Activated CD4-positive, alpha-beta T cell treated with anti-CD3 and anti-CD28 coated beads, Interleukin-2, amount 10 ng/mL, durations not matched to agents 24 days and 14 days (primary cell): ENCODE measurements at regions not wholly inside any gene's neighbourhood (a gene's known extent, or its start where the extent isn't known, plus 50 kb on each side); places are given as distances from the start of the nearest gene placed in this dataset.

ENCODE experiments used
- DNase-seq: peaks from one replicate; pipeline ENCODE4 v3.0.0; 2022
- H3K27ac Mint-ChIP-seq: one replicate; pipeline ENCODE4 v1.8.0; 2022; ENCODE audit warnings: mild to moderate bottlenecking, mixed read lengths
- H3K27me3 Mint-ChIP-seq: one replicate; pipeline ENCODE4 v1.8.0; 2022; ENCODE audit warnings: mixed read lengths
- H3K36me3 Mint-ChIP-seq: one replicate; pipeline ENCODE4 v1.8.0; 2022; ENCODE audit warnings: low read depth, mild to moderate bottlenecking, mixed read lengths
- H3K4me1 Mint-ChIP-seq: one replicate; pipeline ENCODE4 v1.8.0; 2021; ENCODE audit warnings: mixed read lengths
- H3K4me3 Mint-ChIP-seq: one replicate; pipeline ENCODE4 v1.8.0; 2022; ENCODE audit warnings: mild to moderate bottlenecking, moderate library complexity, mixed read lengths
- H3K9me3 Mint-ChIP-seq: one replicate; pipeline ENCODE4 v1.8.0; 2021; ENCODE audit warnings: mixed read lengths
- intact Hi-C: fragments of 100-400 bp; cut with micrococcal nuclease; formaldehyde crosslinking; loops from one replicate; pipeline ENCODE4 v1.15.1; 2023

- no peak for DNase-seq
Observed at GRCh38 chr19:46951171-46951986, 68.3 kb upstream of the NPAS1 start.

GRCh38 chr19:46952874-46953273, 66.8 kb upstream of the NPAS1 start:
- H3K4me3 Mint-ChIP-seq, result peak overlapping the region; percentile 56
- H3K27ac Mint-ChIP-seq, result peak overlapping the region; percentile 94
- no peak for DNase-seq

More at GRCh38 chr19:46951171-46951986, 68.3 kb upstream of the NPAS1 start:
- peaks cover 3% of the 10 kb centered on the region for H3K9me3 Mint-ChIP-seq
- H3K27me3 Mint-ChIP-seq, result no peaks in the 10 kb centered on the region
- H3K27ac Mint-ChIP-seq, result peak overlapping the region; percentile 43
- no peak overlapping the region for H3K4me3 Mint-ChIP-seq
- peaks cover 34% of the 10 kb centered on the region for H3K36me3 Mint-ChIP-seq
- intact Hi-C loops, result loop anchor here (2.0 to 10.0 kb wide), 3 partner anchors 15 to 233 kb away; partner anchors contain the start of gene SLC1A5
- H3K4me1 Mint-ChIP-seq, result peaks cover 58% of the 10 kb centered on the region

DNA sequence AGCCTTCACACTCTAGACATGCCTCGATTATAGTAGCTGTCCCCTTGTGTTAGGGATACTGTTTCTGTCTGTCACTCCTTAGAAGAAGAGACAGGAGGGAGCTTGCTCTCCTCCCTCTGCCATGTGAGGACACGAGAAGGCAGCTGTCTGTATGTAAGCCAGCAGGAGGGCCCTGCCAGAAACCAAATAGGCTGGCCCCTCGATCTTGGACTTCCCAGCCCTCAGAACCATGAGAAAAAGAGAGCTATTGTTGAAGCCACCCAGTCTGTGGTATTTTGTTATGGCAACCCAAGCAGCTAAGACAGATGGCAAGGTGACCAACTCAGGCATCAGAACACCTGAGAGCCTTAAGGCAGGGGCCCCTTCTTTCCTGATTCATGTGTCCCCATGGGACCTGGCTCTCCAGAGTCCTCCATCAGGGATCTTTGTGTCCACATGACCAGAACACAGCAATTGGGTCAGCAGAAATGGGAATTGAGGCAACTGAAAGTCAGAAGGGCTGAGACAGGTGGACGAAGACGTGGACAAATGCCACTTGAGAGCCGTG, 65.6 kb upstream of the NPAS1 start:
- Mint-ChIP-seq H3K9me3 (peaks cover 3% of the 10 kb centered on the region), H3K4me3 (peak overlapping the region; percentile 81), H3K27ac (peak overlapping the region; percentile 94), H3K4me1 (peaks cover 68% of the 10 kb centered on the region), H3K36me3 (peaks cover 33% of the 10 kb centered on the region), H3K27me3 (no peaks in the 10 kb centered on the region)
- no peak for DNase-seq
- intact Hi-C loops, result loop anchor here (2.0 to 10.0 kb wide), 3 partner anchors 93 to 231 kb away; partner anchors contain the start of genes ARHGAP35 and SLC1A5

More at GRCh38 chr19:46952874-46953273, 66.8 kb upstream of the NPAS1 start:
- peaks cover 36% of the 10 kb centered on the region for H3K36me3 Mint-ChIP-seq
- peaks cover 3% of the 10 kb centered on the region for H3K9me3 Mint-ChIP-seq
- H3K27me3 Mint-ChIP-seq, result no peaks in the 10 kb centered on the region
- intact Hi-C loops, result loop anchor here (10.0 kb wide), 2 partner anchors 168 to 232 kb away; partner anchors contain the start of gene SLC1A5
- H3K4me1 Mint-ChIP-seq, result peaks cover 64% of the 10 kb centered on the region

GRCh38 chr19:46954502-46954992, 65.1 kb upstream of the NPAS1 start:
- intact Hi-C loops, result loop anchor here (2.0 to 10.0 kb wide), 3 partner anchors 94 to 230 kb away; partner anchors contain the start of genes ARHGAP35 and SLC1A5
- no peak for DNase-seq
- Mint-ChIP-seq H3K36me3 (peaks cover 30% of the 10 kb centered on the region), H3K27me3 (no peaks in the 10 kb centered on the region), H3K9me3 (peaks cover 3% of the 10 kb centered on the region), H3K4me3 (peak overlapping the region; percentile 81), H3K27ac (peak overlapping the region; percentile 94), H3K4me1 (peaks cover 68% of the 10 kb centered on the region)

DNA sequence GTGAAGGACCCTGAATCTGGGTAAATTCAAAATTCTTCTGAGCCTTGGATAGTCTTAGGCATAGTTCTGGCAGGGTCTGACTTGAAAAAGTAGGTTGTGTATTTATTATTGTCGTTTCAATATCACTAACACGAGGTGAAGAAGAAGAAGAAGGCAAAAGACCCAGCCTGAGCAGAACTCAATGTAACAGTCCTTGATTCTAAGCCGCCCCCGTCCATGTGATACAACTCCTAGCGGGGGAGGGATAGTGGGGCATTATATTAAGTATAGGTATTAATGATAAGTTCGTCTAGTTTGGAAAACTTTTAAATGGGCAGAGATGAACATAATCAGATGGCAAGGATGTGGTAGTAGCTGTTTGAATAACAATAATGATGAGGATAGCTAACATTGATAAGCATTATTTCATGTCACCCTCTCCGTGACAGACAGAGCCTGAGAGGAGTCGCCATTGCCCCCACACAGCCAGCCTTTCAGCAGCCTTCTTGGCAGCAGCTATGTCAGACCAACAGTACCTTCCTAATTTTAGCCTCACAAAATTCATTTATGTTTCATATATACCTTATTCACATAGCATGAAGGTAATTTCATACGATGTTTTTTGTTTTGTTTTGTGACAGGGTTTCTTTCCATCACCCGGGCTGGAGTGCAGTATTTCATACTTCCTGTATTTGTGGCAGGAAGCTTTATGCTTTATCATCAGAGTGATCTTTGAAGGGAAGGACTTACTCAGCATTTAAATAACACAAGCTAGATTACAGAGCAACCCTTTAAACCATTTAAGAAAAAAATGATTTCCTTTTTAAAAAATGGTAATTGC, 64.4 kb upstream of the NPAS1 start:
- Mint-ChIP-seq H3K36me3 (peaks cover 30% of the 10 kb centered on the region), H3K27me3 (no peaks in the 10 kb centered on the region), H3K4me3 (peak overlapping the region; percentile 81), H3K4me1 (peaks cover 67% of the 10 kb centered on the region), H3K27ac (peak overlapping the region; percentile 94), H3K9me3 (peaks cover 3% of the 10 kb centered on the region)
- intact Hi-C loops, result loop anchor here (2.0 to 10.0 kb wide), 3 partner anchors 94 to 230 kb away; partner anchors contain the start of genes ARHGAP35 and SLC1A5
- peak; percentile 84 for DNase-seq

DNA sequence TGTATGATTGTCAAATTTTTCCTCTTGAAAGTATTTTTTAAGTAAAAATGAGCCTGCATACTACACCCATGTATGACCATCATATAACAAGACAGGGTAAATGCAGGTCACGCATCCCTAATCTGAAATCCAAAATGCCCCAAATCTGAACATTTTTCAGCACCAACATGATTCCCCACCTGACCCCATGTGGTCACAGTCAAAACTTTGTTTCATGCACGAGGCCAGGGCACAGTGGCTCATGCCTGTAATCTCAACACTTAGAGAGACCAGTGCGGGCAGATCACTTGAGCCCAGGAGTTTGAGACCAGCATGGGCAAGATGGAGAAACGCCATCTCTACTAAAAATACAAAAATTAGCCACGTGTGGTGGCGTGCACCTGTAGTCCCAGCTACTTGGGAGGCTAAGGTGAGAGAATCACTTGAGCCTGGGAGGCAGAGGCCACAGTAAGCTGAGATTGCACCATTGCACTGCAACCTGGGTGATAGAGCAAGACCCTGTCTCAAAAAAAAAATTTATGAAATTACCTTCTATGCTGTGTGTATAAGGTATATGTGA, 63.7 kb upstream of the NPAS1 start:
- H3K27ac Mint-ChIP-seq, result peak overlapping the region; percentile 94
- H3K27me3 Mint-ChIP-seq, result no peaks in the 10 kb centered on the region
- H3K9me3 Mint-ChIP-seq, result peaks cover 3% of the 10 kb centered on the region
- intact Hi-C loops, result loop anchor here (2.0 to 10.0 kb wide), 3 partner anchors 95 to 229 kb away; partner anchors contain the start of genes ARHGAP35 and SLC1A5
- peak; percentile 70 for DNase-seq
- peaks cover 26% of the 10 kb centered on the region for H3K36me3 Mint-ChIP-seq
- H3K4me3 Mint-ChIP-seq, result peak overlapping the region; percentile 81
- peaks cover 61% of the 10 kb centered on the region for H3K4me1 Mint-ChIP-seq

GRCh38 chr19:46958532-46958931, 61.1 kb upstream of the NPAS1 start:
- peak overlapping the region; percentile 45 for H3K4me3 Mint-ChIP-seq
- H3K36me3 Mint-ChIP-seq, result peaks cover 17% of the 10 kb centered on the region
- no peaks in the 10 kb centered on the region for H3K27me3 Mint-ChIP-seq
- H3K4me1 Mint-ChIP-seq, result peaks cover 59% of the 10 kb centered on the region
- H3K27ac Mint-ChIP-seq, result peak overlapping the region; percentile 83
- intact Hi-C loops, result loop anchor here (10.0 kb wide), 2 partner anchors 174 to 226 kb away; partner anchors contain the start of gene SLC1A5
- H3K9me3 Mint-ChIP-seq, result no peaks in the 10 kb centered on the region
- DNase-seq, result peak; percentile 65

- H3K27me3 Mint-ChIP-seq, result no peaks in the 10 kb centered on the region
- no peak for DNase-seq
- peak overlapping the region; percentile 34 for H3K27ac Mint-ChIP-seq
- peaks cover 46% of the 10 kb centered on the region for H3K4me1 Mint-ChIP-seq
- no peaks in the 10 kb centered on the region for H3K9me3 Mint-ChIP-seq
- intact Hi-C loops, result loop anchor here (10.0 kb wide), 2 partner anchors 175 to 225 kb away; partner anchors contain the start of gene SLC1A5
- H3K4me3 Mint-ChIP-seq, result no peak overlapping the region
- H3K36me3 Mint-ChIP-seq, result peaks cover 14% of the 10 kb centered on the region
Observed at GRCh38 chr19:46959894-46960556, 59.6 kb upstream of the NPAS1 start.

DNA sequence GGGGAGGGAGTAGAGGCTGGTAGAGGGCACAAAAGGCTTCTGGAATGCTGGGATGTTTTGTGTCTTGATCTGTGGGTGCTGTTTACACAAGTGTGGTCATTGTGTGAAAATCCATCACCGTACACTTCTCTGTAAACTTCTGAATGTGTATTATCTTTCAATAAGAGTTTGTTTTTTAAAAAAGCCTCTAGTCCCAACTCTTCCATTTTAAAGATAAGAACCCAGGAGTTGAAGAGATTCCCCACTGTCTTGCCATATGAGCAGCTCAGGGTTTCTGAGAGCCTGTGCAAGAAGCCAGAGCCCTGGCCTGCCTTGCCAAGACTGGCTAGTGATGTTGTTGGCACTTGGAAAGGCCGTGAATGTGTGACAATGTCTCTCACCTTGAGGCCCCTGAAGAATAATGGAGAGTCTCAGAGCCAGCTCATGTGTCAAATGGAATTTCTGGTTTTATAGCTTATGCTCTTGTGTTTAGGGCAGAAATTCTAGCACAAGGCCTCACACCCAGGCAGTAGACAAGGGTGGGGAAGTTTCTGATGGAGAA, 57.5 kb upstream of the NPAS1 start:
- H3K36me3 Mint-ChIP-seq, result peaks cover 17% of the 10 kb centered on the region
- no peak for DNase-seq
- intact Hi-C loops, result no loop called here
- no peak overlapping the region for H3K4me3 Mint-ChIP-seq
- H3K4me1 Mint-ChIP-seq, result peaks cover 38% of the 10 kb centered on the region
- H3K27ac Mint-ChIP-seq, result peak overlapping the region; percentile 87
- no peaks in the 10 kb centered on the region for H3K27me3 Mint-ChIP-seq
- no peaks in the 10 kb centered on the region for H3K9me3 Mint-ChIP-seq

DNA sequence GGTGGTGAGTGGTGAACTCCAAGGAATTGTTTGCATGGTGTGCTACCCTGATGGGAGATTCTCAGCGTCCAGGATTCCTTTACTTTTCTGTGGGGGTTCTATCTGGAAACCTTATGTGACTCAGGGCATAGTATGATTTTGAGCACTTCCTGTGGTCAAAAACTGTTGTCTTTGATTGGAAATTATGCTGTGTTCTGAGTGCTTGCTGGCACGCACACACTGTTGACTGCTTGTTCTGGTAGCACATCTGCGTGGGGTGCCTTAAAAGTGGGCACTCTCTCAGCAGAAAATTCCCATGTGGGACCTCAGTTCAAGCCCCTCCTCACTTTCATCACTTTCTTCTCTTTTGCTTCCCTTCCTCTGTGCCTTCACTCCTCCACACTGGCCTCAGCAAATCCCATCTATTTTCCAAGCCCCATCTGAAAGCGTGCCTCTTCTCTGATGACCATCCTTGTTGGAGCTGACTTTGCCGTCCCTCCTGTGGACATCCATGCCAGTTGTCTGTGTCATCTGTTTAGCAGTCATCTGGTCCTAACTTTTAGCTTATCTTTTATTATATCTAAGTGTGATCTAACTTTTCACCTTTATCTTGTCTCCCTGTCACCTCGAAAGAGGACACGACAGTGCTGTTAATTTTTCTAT, 56.4 kb upstream of the NPAS1 start:
- Mint-ChIP-seq H3K36me3 (peaks cover 20% of the 10 kb centered on the region), H3K4me1 (peaks cover 47% of the 10 kb centered on the region), H3K27me3 (no peaks in the 10 kb centered on the region), H3K27ac (peak overlapping the region; percentile 87), H3K9me3 (no peaks in the 10 kb centered on the region), H3K4me3 (peak overlapping the region; percentile 60)
- DNase-seq, result peak; percentile 64
- intact Hi-C loops, result no loop called here

DNA sequence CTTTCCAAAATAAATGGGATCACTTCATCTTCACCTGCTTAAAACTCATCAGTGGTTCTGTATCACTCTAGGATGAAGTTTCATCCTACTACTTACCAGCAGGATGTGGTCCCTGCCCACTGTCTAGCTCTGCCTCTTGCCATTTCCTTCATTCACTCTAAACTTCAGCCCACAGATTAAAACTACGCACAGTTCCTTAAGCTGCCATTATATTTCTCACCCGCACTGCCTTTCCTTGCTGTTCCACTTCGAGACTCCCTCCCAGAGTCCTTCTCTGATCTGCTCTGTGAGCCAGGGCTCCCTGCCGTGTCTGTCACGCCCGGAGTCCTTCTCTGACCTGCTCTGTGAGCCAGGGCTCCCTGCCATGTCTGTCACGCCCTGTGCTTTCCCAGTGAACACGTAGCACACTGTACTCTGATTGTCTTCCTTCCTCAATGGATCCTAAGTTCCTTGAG, 52.0 kb upstream of the NPAS1 start:
- H3K27ac Mint-ChIP-seq, result peak overlapping the region; percentile 70
- intact Hi-C loops, result loop anchor here (5.0 kb wide), 1 partner anchor 50 kb away; no protein-coding TSS in a partner anchor

More for the DNA sequence above, 52.0 kb upstream of the NPAS1 start:
- Mint-ChIP-seq H3K27me3 (no peaks in the 10 kb centered on the region), H3K4me3 (peak overlapping the region; percentile 64), H3K36me3 (peaks cover 28% of the 10 kb centered on the region), H3K9me3 (no peaks in the 10 kb centered on the region), H3K4me1 (peaks cover 47% of the 10 kb centered on the region)
- peak; percentile 79 for DNase-seq
